ENCODE measurements at regions not wholly inside any gene's neighbourhood (a gene's known extent, or its start where the extent isn't known, plus 50 kb on each side); places are given as distances from the start of the nearest gene placed in this dataset.

DNA sequence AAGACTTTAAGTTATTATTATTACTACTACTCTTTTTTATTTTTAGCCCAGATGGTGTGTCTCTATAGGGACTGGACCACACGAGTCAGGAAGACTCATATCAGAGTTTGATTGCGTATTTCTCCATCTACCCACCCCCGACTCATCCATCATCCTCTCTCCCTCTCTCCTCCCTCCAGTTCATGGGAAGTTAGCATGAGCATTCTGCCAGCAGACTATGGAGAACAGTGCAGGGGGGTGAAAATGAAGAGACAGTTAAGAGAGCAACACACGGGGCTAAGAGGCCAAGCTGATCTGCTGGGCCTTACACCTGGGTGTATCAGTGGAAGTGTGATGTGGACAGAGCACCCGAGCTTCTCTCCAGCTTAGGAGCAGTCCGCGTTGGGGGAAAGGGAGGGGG lies 95.0 kb downstream of the UQCRFS1 start:
- TF ChIP-seq, protein P1, sequence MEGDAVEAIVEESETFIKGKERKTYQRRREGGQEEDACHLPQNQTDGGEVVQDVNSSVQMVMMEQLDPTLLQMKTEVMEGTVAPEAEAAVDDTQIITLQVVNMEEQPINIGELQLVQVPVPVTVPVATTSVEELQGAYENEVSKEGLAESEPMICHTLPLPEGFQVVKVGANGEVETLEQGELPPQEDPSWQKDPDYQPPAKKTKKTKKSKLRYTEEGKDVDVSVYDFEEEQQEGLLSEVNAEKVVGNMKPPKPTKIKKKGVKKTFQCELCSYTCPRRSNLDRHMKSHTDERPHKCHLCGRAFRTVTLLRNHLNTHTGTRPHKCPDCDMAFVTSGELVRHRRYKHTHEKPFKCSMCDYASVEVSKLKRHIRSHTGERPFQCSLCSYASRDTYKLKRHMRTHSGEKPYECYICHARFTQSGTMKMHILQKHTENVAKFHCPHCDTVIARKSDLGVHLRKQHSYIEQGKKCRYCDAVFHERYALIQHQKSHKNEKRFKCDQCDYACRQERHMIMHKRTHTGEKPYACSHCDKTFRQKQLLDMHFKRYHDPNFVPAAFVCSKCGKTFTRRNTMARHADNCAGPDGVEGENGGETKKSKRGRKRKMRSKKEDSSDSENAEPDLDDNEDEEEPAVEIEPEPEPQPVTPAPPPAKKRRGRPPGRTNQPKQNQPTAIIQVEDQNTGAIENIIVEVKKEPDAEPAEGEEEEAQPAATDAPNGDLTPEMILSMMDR (conservative IDR thresholded peaks at IDR 0.05): no peak
- TF ChIP-seq EZH2 (IDR thresholded peaks at IDR 0.05; ENCODE audit: low read depth): no peak

All from PC-9 (cell line).